ENCODE measurements at regions not wholly inside any gene's neighbourhood (a gene's known extent, or its start where the extent isn't known, plus 50 kb on each side); places are given as distances from the start of the nearest gene placed in this dataset.

DNA sequence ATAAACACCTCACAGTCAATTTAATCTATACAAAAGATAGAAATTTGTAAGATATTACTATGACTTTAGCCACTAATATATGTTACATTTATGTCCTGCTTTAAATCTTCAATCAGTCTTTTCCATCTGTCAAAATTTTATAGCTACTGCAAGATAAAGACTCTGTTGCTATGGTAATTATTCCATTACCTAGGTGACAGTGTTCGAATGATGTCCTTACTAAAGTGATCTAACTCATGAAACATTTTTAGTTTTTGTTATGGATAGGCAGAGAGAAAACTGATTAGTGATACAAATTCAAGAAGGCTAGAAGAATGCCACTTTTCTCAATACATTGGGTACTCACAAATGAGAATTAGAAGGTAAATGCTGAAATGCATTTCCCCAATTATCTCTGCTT lies 359.9 kb upstream of the FSHR start:
- Histone ChIP-seq H4K5ac (ENCODE audit: insufficient read length, low read depth, low read length) (no peak overlapping the region), H2BK15ac (ENCODE audit: low read depth, low read length) (no peak overlapping the region), H2AK5ac (ENCODE audit: insufficient read length, low read length) (no peak overlapping the region), H3K23me2 (ENCODE audit: insufficient read length, low read depth, low read length, poor library complexity, severe bottlenecking) (no peaks in the 10 kb centered on the region), H4K8ac (replicated peaks; ENCODE audit: insufficient read length, low read depth, low read length) (no peak overlapping the region), H3K4ac (ENCODE audit: low read depth, low read length) (no peak overlapping the region), H3K79me1 (ENCODE audit: insufficient read depth, low read depth, low read length, poor library complexity, severe bottlenecking) (no peaks in the 10 kb centered on the region), H3T11ph (ENCODE audit: low read length) (no peak overlapping the region), H2BK12ac (ENCODE audit: insufficient read length, low read depth, low read length) (no peak overlapping the region), H3K4me1 (ENCODE audit: insufficient read depth, low read length) (no peaks in the 10 kb centered on the region), H3K9ac (ENCODE audit: extremely low read depth, insufficient read length, low read length) (no peak overlapping the region), H3K4me2 (ENCODE audit: insufficient read depth, insufficient read length, low read length) (no peak overlapping the region), H3K27ac (ENCODE audit: insufficient read length, low read depth, low read length) (no peak overlapping the region), H3K14ac (ENCODE audit: insufficient read depth, low read length) (no peak overlapping the region), H3K79me2 (ENCODE audit: insufficient read depth, low read length) (no peaks in the 10 kb centered on the region), H3K23ac (ENCODE audit: insufficient read length, low read depth, low read length) (no peak overlapping the region), H4K91ac (ENCODE audit: insufficient read length, low read depth, low read length) (no peak overlapping the region), H3K27me3 (ENCODE audit: insufficient read depth, low read length) (no peaks in the 10 kb centered on the region), H2AFZ (ENCODE audit: low read length) (no peak overlapping the region), H3K56ac (ENCODE audit: insufficient read length, low read depth, low read length) (no peak overlapping the region), H3K18ac (ENCODE audit: insufficient read length, low read depth, low read length) (no peak overlapping the region), H4K20me1 (ENCODE audit: control insufficient read depth, insufficient read depth, insufficient read length) (no peaks in the 10 kb centered on the region), H2BK5ac (ENCODE audit: insufficient read length, low read length) (no peak overlapping the region), H3K9me3 (ENCODE audit: control insufficient read depth, low read depth, low read length) (no peaks in the 10 kb centered on the region), H2BK20ac (ENCODE audit: low read depth, low read length, poor library complexity, severe bottlenecking) (no peak overlapping the region), H2BK120ac (ENCODE audit: low read depth, low read length, poor library complexity, severe bottlenecking) (no peak overlapping the region)
- Mint-ChIP-seq H3K4me3 (no peak overlapping the region), H3K27ac (no peak overlapping the region), H3K36me3 (ENCODE audit: insufficient read depth in 1 of 3, low read depth in 3 of 3) (no peaks in the 10 kb centered on the region), H3K27me3 (ENCODE audit: low read depth) (no peaks in the 10 kb centered on the region), H3K4me1 (no peaks in the 10 kb centered on the region), H3K9me3 (no peaks in the 10 kb centered on the region)
- no peak for DNase-seq
- TF ChIP-seq, protein P1, sequence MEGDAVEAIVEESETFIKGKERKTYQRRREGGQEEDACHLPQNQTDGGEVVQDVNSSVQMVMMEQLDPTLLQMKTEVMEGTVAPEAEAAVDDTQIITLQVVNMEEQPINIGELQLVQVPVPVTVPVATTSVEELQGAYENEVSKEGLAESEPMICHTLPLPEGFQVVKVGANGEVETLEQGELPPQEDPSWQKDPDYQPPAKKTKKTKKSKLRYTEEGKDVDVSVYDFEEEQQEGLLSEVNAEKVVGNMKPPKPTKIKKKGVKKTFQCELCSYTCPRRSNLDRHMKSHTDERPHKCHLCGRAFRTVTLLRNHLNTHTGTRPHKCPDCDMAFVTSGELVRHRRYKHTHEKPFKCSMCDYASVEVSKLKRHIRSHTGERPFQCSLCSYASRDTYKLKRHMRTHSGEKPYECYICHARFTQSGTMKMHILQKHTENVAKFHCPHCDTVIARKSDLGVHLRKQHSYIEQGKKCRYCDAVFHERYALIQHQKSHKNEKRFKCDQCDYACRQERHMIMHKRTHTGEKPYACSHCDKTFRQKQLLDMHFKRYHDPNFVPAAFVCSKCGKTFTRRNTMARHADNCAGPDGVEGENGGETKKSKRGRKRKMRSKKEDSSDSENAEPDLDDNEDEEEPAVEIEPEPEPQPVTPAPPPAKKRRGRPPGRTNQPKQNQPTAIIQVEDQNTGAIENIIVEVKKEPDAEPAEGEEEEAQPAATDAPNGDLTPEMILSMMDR (conservative IDR thresholded peaks at IDR 0.05) = no peak
- WGBS (ENCODE audit: extremely low coverage, insufficient read length, low lambda C conversion rate) = no CpG with 5 or more reads among the region's 1 CpG
